Neural cell (in vitro differentiated cells): ENCODE measurements at regions not wholly inside any gene's neighbourhood (a gene's known extent, or its start where the extent isn't known, plus 50 kb on each side); places are given as distances from the start of the nearest gene placed in this dataset.

Source experiments
- H2AFZ ChIP-seq: fragments of 200-600, 300-800 bp; sonication (generic), shearing (Covaris generic); 2 replicates; pipeline ENCODE4 v1.6.0; 2014; ENCODE audit warnings: low read depth, mild to moderate bottlenecking, antibody characterized with exemption, low read length, moderate library complexity
- H3F3A ChIP-seq: fragments of 200-600 bp; shearing (Covaris generic); 2 replicates; pipeline ENCODE4 v1.6.1; 2016; ENCODE audit warnings: mild to moderate bottlenecking, moderate library complexity, mixed read lengths, antibody characterized with exemption, low read length; ENCODE audit not compliant: insufficient read depth, poor library complexity, severe bottlenecking
- H3K27ac ChIP-seq: fragments of 200-600, 300-800 bp; sonication (generic), shearing (Covaris generic); 2 replicates; pipeline ENCODE4 v1.5.1; 2014; ENCODE audit warnings: mild to moderate bottlenecking, low read length, moderate library complexity
- H3K27me3 ChIP-seq: fragments of 300-800, 200-600 bp; sonication (generic), shearing (Covaris generic); 2 replicates; pipeline ENCODE4 v1.6.0; 2014; ENCODE audit warnings: mild to moderate bottlenecking, low read depth, low read length, moderate library complexity; ENCODE audit not compliant: insufficient read depth
- H3K36me3 ChIP-seq: fragments of 300-800, 200-600 bp; sonication (generic), shearing (Covaris generic); 2 replicates; pipeline ENCODE4 v1.5.1; 2014; ENCODE audit warnings: mild to moderate bottlenecking, antibody characterized with exemption, low read length, moderate library complexity; ENCODE audit not compliant: insufficient read depth
- H3K4me2 ChIP-seq: fragments of 300-800, 200-600 bp; sonication (generic), shearing (Covaris generic); 2 replicates; pipeline ENCODE4 v1.6.0; 2014; ENCODE audit warnings: mild to moderate bottlenecking, low read length
- H3K4me3 ChIP-seq: fragments of 300-800, 200-600 bp; sonication (generic), shearing (Covaris generic); 2 replicates; pipeline ENCODE4 v1.5.1; 2014; ENCODE audit warnings: mild to moderate bottlenecking, low read length, moderate library complexity
- H3K79me2 ChIP-seq: fragments of 200-600 bp; shearing (Covaris generic); replicated peaks from 2 replicates; pipeline ENCODE4 v1.6.0; 2014; ENCODE audit warnings: mild to moderate bottlenecking, low read length, moderate library complexity; ENCODE audit not compliant: insufficient read depth
- H3K9ac ChIP-seq: fragments of 300-800, 200-600 bp; sonication (generic), shearing (Covaris generic); 2 replicates; pipeline ENCODE4 v1.6.1; 2016; ENCODE audit warnings: mild to moderate bottlenecking, low read length, mixed read lengths
- H3K9me2 ChIP-seq: fragments of 200-600 bp; shearing (Covaris generic); 2 replicates; pipeline ENCODE4 v1.6.1; 2016; ENCODE audit warnings: mild to moderate bottlenecking, low read length, mixed read lengths; ENCODE audit not compliant: insufficient read depth
- H3K9me3 ChIP-seq: fragments of 200-600, 300-800 bp; sonication (generic), shearing (Covaris generic); 2 replicates; pipeline ENCODE4 v1.6.1; 2016; ENCODE audit warnings: mild to moderate bottlenecking, mixed run types, low read length, moderate library complexity, mixed read lengths
- H4K20me1 ChIP-seq: fragments of 200-600 bp; shearing (Covaris generic); 2 replicates; pipeline ENCODE4 v1.6.1; 2016; ENCODE audit warnings: mild to moderate bottlenecking, mixed run types; ENCODE audit not compliant: insufficient read depth
- CTCF ChIP-seq: fragments of 450-650 bp; IDR thresholded peaks from 2 replicates; pipeline ENCODE4 v1.5.1; 2014; ENCODE audit warnings: antibody characterized with exemption, mild to moderate bottlenecking, moderate library complexity; ENCODE audit not compliant: poor library complexity, severe bottlenecking
- EP300 ChIP-seq: fragments of 450-650 bp; conservative IDR thresholded peaks from 2 replicates; pipeline ENCODE4 v1.6.1; 2014; ENCODE audit warnings: antibody characterized with exemption, mild to moderate bottlenecking, moderate library complexity; ENCODE audit not compliant: poor library complexity, severe bottlenecking
- EZH2 ChIP-seq: fragments of 200-600, 300-800 bp; shearing (Covaris generic), sonication (generic); IDR thresholded peaks from 2 replicates; pipeline ENCODE4 v1.6.1; 2014; ENCODE audit warnings: antibody characterized with exemption, low read length, borderline replicate concordance, mild to moderate bottlenecking; ENCODE audit not compliant: insufficient read depth, poor library complexity, severe bottlenecking
- MXI1 ChIP-seq: fragments of 450-650 bp; conservative IDR thresholded peaks from 2 replicates; pipeline ENCODE4 v1.6.1; 2014; ENCODE audit warnings: antibody characterized with exemption, mild to moderate bottlenecking; ENCODE audit not compliant: poor library complexity, severe bottlenecking
- POLR2AphosphoS5 ChIP-seq: IDR thresholded peaks from 2 replicates; pipeline ENCODE4 v1.6.1; 2012
- RAD21 ChIP-seq: fragments of 450-650 bp; conservative IDR thresholded peaks from 2 replicates; pipeline ENCODE4 v1.6.1; 2014; ENCODE audit warnings: antibody characterized with exemption, mild to moderate bottlenecking, moderate library complexity
- REST ChIP-seq: IDR thresholded peaks from 2 replicates; pipeline ENCODE4 v1.6.1; 2012; ENCODE audit warnings: borderline replicate concordance
- SMC3 ChIP-seq: fragments of 450-650 bp; conservative IDR thresholded peaks from 2 replicates; pipeline ENCODE4 v1.6.1; 2014; ENCODE audit warnings: antibody characterized with exemption, mild to moderate bottlenecking, moderate library complexity; ENCODE audit not compliant: poor library complexity
- TAF1 ChIP-seq: IDR thresholded peaks from 2 replicates; pipeline ENCODE4 v1.6.1; 2012; ENCODE audit warnings: low read depth

- no peaks in the 10 kb centered on the region for H3K9me2 ChIP-seq
- H3K4me2 ChIP-seq: no peak overlapping the region
- H2AFZ ChIP-seq: no peak overlapping the region
- H3K27me3 ChIP-seq: no peaks in the 10 kb centered on the region
- H3K79me2 ChIP-seq: no peaks in the 10 kb centered on the region
- no peak overlapping the region for H3K27ac ChIP-seq
- no peaks in the 10 kb centered on the region for H3F3A ChIP-seq
- no peak overlapping the region for H3K4me3 ChIP-seq
- H3K9ac ChIP-seq: no peak overlapping the region
- no peaks in the 10 kb centered on the region for H3K9me3 ChIP-seq
- no peaks in the 10 kb centered on the region for H3K36me3 ChIP-seq
- TF ChIP-seq MXI1: no peak
- no peak for TF ChIP-seq RAD21
- no peak for TF ChIP-seq TAF1
- TF ChIP-seq POLR2AphosphoS5: no peak
- TF ChIP-seq REST: no peak
- TF ChIP-seq SMC3: no peak
- no peak for TF ChIP-seq EP300
- TF ChIP-seq EZH2: no peak
- TF ChIP-seq CTCF: no peak
- no peaks in the 10 kb centered on the region for H4K20me1 ChIP-seq
Observed at GRCh38 chr4:159768016-159768415, 665.1 kb downstream of the RAPGEF2 start.

GRCh38 chr4:159770401-159770800 is 667.5 kb downstream of the RAPGEF2 start:
- H4K20me1 ChIP-seq: no peaks in the 10 kb centered on the region
- H3K27me3 ChIP-seq: no peaks in the 10 kb centered on the region
- H3K27ac ChIP-seq: no peak overlapping the region
- H3K9ac ChIP-seq: no peak overlapping the region
- no peak overlapping the region for H3K4me3 ChIP-seq
- H2AFZ ChIP-seq: no peak overlapping the region
- no peaks in the 10 kb centered on the region for H3K9me3 ChIP-seq
- H3K9me2 ChIP-seq: no peaks in the 10 kb centered on the region
- no peaks in the 10 kb centered on the region for H3F3A ChIP-seq
- TF ChIP-seq POLR2AphosphoS5 (no peak), EZH2 (no peak), CTCF (no peak), TAF1 (no peak)
- H3K79me2 ChIP-seq: no peaks in the 10 kb centered on the region
- H3K4me2 ChIP-seq: no peak overlapping the region
- H3K36me3 ChIP-seq: no peaks in the 10 kb centered on the region
